GM19035 (cell line): ENCODE measurements at regions not wholly inside any gene's neighbourhood (a gene's known extent, or its start where the extent isn't known, plus 50 kb on each side); places are given as distances from the start of the nearest gene placed in this dataset.

Experiments used
- ATAC-seq: cut with Tn5 transposase; IDR thresholded peaks from one replicate; pipeline ENCODE4 v1.9.1; 2021; ENCODE audit not compliant: unreplicated experiment

DNA sequence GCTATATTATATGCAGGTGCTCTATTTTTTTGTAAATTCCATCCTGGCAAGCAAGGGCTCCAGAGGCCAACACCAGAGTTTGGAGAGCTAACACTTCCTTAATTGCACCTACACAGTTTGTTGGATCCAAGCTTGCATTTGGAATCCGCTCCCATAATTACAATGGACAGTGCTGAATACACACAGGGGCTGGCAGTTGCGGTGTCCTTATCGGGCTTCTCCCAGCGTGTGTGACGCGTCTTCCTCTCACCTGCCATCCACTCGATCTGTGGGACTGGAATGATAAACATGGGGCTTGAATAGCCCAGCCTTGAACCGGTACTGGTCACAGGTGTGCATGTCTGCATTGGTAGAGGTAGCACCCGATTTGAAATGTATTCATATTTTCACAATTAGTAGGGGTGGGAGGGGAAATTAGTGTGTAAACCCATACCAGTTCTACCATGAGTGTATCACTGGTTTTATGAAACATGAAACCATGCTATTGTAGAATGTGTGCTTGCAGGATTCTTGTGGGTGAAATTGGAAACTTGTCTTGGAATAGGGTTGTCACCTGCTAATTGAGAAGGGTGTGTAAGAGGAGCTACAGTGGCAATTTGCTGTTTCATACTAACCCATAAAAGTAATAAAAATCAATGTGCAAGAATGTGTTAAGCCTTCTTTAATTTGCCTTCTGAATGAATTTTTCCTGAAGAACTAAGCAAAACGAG is 316.5 kb downstream of the WDR11 start:
- no peak for ATAC-seq

GRCh38 chr10:121168545-121169216 is 317.5 kb downstream of the WDR11 start:
- ATAC-seq = no peak

GRCh38 chr10:121169406-121169805 is 318.2 kb downstream of the WDR11 start:
- no peak for ATAC-seq

- ATAC-seq = no peak
These were observed 320.9 kb downstream of the WDR11 start for GRCh38 chr10:121171825-121172787.

DNA sequence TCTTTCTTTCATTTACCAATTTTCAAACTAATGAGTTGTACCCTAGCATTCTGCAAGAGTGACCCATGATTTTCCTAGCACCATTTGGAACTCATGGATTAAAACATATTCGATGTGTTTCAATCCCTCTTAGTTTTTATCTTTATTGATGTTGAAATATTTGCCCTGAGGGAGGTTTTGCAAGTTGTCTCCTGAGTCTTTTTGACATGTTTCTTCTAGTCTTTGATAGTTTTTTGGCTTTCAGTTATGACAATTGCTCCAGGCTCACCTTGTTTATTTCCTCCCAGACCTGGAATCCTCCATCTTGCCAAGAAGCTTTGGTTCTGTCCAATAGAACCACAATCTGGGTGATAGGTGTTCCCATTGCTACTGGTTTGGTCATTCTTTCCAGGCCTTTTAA is 327.8 kb downstream of the WDR11 start:
- no peak for ATAC-seq

- ATAC-seq = no peak
These were observed 331.1 kb downstream of the WDR11 start for GRCh38 chr10:121182219-121182618.

DNA sequence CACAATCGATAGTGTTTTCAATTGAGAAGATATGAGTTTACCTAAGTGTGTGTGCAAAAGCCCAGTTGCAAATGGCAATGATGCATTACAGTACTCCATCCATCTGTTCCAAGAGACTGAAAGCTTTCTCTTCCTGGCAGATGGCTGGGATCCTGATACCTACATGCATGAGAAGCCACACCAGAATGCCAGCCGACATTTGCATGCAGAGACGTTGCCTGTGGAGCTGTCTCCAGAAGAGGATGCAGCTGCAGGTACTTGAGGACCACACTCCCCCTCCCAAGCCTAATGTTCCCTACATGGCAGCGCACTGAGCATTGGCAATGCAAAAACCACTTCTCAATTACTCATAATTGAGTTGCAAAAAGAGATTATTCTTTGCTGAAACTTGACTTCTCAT is 332.1 kb downstream of the WDR11 start:
- ATAC-seq = no peak

DNA sequence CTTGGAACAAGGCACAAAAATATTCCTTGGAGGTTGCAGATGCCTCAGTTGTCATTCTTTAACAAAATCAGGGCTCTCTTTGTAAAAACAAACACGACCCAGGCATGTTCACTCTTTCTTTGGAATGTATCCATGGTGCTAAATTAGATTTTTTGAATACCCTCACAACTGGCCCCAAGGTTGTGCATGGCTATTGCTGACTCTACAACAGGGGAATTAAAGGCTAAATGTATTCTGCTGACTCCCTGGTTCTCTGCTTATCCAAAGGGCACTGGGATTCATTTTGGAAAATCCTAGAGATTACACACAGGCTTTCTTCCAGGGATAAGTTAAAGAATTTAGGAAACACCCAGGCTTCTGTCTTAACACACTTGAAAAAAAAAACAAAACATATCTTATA is 332.5 kb downstream of the WDR11 start:
- ATAC-seq = no peak

DNA sequence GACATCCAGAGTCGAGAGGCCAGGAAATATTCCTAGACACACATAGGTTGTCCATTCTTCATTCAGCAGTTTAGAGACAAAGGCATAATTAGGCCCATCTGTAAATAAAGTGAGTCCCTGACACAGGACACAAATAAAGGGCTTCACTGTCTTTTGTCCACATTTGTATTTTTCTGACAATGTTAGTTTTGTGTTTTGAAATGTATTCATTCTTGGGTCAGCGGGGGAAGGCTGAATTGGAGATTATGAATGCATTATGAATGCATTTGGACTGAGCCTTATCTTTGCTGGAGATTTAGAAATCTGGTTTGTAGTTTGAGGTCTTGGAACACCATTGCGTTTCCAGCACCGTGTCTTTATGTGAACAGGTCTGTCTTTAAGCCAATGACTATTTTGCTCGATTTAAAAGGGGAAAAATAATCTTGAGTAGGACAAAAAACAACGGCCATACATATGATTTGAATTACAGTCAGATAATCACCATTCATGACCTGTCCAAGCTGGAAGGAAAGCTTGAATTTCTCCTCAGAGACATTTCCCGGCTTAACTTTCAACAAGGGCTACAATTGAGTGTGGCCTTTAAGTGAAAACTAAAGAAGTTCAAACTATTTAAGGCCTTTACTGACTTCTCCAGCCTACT is 334.8 kb downstream of the WDR11 start:
- no peak for ATAC-seq

- ATAC-seq = no peak
These were observed 336.2 kb downstream of the WDR11 start for GRCh38 chr10:121187391-121187790.

DNA sequence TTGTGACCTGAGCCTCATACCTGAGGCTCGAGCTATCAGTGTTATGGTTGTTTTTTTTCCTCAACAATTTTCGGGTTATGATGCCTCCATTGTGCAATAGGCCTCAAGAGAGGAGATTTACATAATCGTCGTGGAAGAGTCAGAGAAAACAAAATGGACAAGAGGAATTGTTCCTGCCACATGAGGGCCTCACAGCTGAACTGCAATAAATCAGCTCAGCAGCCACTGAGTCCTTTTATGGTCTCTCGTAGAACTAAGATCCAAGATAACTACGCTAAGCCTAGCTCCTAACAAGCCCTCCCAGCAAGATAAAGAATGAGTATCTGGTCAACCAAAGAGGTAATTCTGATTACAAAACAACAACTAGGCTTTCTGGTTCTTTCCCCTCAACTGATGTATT is 336.8 kb downstream of the WDR11 start:
- ATAC-seq = no peak

GRCh38 chr10:121189066-121189465 is 337.9 kb downstream of the WDR11 start:
- ATAC-seq = no peak

GRCh38 chr10:121194696-121195523 is 343.7 kb downstream of the WDR11 start:
- ATAC-seq = no peak

- ATAC-seq = no peak
These were observed 344.4 kb downstream of the WDR11 start for GRCh38 chr10:121195524-121195910.

GRCh38 chr10:121199081-121199480 is 347.9 kb downstream of the WDR11 start:
- no peak for ATAC-seq

DNA sequence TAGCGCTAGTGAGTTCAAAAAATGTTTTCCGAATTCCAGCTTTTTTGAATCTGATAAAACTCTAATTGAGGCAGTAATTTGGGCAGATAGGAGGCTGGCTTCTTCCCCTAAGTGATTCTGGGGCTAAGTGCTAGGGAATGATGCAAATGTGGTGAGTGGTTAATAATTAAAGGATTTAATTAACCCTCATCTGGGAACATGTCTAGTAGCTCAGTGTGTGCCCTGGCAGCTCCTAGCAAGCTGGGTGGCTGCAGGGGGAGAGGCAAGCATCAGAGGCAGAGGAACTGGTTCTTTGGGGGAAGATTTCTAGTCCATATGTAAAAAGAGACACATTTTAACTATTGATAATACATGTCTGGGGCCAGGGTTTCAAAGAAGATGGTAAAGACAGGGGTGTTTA is 354.5 kb downstream of the WDR11 start:
- ATAC-seq = no peak

DNA sequence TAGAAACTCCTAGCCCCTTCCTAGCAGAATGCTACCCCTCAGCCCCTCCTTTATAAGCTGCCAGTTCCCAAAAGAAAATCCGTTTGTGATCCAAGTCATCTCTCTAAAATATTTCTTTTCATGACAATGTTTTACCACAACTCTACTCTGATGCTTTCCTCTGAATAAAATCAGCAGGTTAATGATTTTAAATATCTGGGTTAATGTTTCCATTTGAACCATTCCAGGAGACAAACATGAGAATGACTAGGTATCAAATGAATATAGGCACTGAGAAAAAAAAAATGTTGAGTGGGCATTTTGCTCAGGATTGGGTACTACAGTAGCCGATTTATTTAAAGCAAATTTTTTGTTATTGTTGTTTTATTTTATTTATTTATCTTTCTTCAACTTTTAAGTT is 360.3 kb downstream of the WDR11 start:
- no peak for ATAC-seq

DNA sequence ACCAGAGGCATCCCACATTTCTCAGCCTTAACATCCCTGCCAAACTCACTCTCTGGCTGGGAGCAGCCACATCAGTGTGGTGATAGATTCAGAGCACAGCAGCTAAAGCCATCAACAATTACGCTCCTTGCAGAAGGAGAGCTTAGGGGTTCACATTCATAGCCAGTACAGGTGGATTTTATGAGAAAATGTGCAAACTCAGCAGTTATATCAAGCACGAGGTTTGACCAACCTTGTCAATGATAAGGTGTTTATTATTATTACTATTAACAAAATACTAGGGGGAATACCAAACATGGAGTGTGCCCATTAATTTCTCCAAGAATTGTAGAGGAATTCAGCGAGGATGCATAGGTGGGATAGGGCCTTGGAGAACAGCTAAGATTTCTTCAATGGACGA is 362.3 kb downstream of the WDR11 start:
- no peak for ATAC-seq

GRCh38 chr10:121216295-121216694 is 365.1 kb downstream of the WDR11 start:
- ATAC-seq = no peak

DNA sequence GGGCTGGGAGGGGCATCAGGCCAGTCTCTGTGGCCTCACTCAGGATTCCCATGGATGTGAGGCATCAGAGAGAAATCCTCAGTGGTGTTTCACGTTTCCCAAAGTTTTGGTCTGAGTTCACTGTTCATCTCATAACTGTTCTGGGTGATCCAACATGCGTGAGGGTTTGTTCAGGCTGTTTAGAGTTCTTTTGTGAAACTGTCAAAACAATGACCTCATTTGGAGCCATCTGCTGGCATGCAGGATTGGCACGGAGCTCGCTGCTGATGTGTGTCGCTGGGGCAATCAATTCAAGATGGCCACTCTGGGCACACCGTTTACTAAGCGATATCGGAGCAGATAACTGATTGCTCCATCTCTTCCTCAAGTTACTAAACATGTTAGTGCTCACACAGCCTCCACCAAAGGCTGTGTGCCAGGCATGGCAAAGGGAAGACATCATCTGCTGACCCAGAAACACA is 365.6 kb downstream of the WDR11 start:
- no peak for ATAC-seq
